H1 (cell line): ENCODE measurements at regions not wholly inside any gene's neighbourhood (a gene's known extent, or its start where the extent isn't known, plus 50 kb on each side); places are given as distances from the start of the nearest gene placed in this dataset.
A peak's percentile ranks its signal among the peaks of the same experiment; 100 is the strongest.

Experiments used
- CTCF ChIA-PET: fragments of 300-600 bp; sonication (Branson Sonifier 250); formaldehyde crosslinking; loops from one replicate; lab custom pipeline; 2021; ENCODE audit not compliant: partially characterized antibody; lab: Charles Lee
- POLR2A ChIA-PET: fragments of 300-600 bp; sonication (Branson Sonifier 250); formaldehyde crosslinking; loops from one replicate; lab custom pipeline; 2021; ENCODE audit warnings: inconsistent platforms; ENCODE audit not compliant: partially characterized antibody; lab: Charles Lee
- DNase-seq, 2 experiments: peaks; one replicate each; pipeline versions ENCODE4 v3.0.0 to v3.0.0-alpha.2; 2010 to 2022; ENCODE audit warnings: low spot score in 2 of 2, low read depth in 1 of 2, mixed read lengths in 1 of 2
- FAIRE-seq: peaks from 2 replicates; lab custom pipeline; 2011; peaks lifted over from hg19 to GRCh38; lab: Jason Lieb, UNC
- H2AFZ ChIP-seq: 2 replicates; pipeline ENCODE4 v1.8.1; 2012; ENCODE audit warnings: low read length, inconsistent platforms
- H2AK5ac ChIP-seq: 2 replicates; pipeline ENCODE4 v1.6.1; 2013; ENCODE audit warnings: low read depth, low read length
- H2BK120ac ChIP-seq: replicated peaks from 2 replicates; pipeline ENCODE3; 2013; ENCODE audit warnings: low read depth, low read length, inconsistent platforms
- H2BK12ac ChIP-seq: 2 replicates; pipeline ENCODE4 v1.6.1; 2013; ENCODE audit warnings: low read depth, low read length
- H2BK15ac ChIP-seq: 2 replicates; pipeline ENCODE4 v1.6.1; 2013; ENCODE audit warnings: low read length
- H2BK20ac ChIP-seq: 2 replicates; pipeline ENCODE4 v1.6.1; 2013; ENCODE audit warnings: low read length
- H2BK5ac ChIP-seq: 2 replicates; pipeline ENCODE4 v1.6.1; 2013; ENCODE audit warnings: low read depth, low read length
- H3K14ac ChIP-seq: 2 replicates; pipeline ENCODE4 v1.6.1; 2013; ENCODE audit warnings: inconsistent platforms; ENCODE audit not compliant: insufficient read length
- H3K18ac ChIP-seq: 2 replicates; pipeline ENCODE4 v1.6.1; 2013; ENCODE audit warnings: low read length; ENCODE audit errors: extremely low read depth
- H3K23ac ChIP-seq: 2 replicates; pipeline ENCODE4 v1.6.1; 2013; ENCODE audit warnings: inconsistent platforms; ENCODE audit not compliant: insufficient read length
- H3K23me2 ChIP-seq: 2 replicates; pipeline ENCODE4 v1.6.1; 2013; ENCODE audit warnings: low read depth, low read length
- H3K27ac ChIP-seq: 2 replicates; pipeline ENCODE4 v1.6.1; 2011; ENCODE audit warnings: low read depth, low read length, inconsistent platforms
- H3K27me3 ChIP-seq, 4 experiments: replicated peaks in 1 of 4; 1 replicate in 1 of 4; 2 replicates in 3 of 4; pipeline versions ENCODE4 v1.6.1 to v1.8.1; 2011 to 2013; ENCODE audit warnings: low read length in 3 of 4, mild to moderate bottlenecking in 3 of 4, inconsistent platforms in 2 of 4, mixed read lengths in 2 of 4, moderate library complexity in 1 of 4; ENCODE audit not compliant: control insufficient read depth in 3 of 4, insufficient read depth in 3 of 4; ENCODE audit errors: extremely low read depth in 1 of 4
- H3K36me3 ChIP-seq, 4 experiments: 2 replicates each; pipeline versions ENCODE4 v1.6.1 to v1.8.1; 2011 to 2013; ENCODE audit warnings: mild to moderate bottlenecking in 4 of 4, low read length in 3 of 4, moderate library complexity in 2 of 4, control low read depth in 1 of 4, inconsistent platforms in 1 of 4; ENCODE audit not compliant: insufficient read depth in 4 of 4, control insufficient read depth in 2 of 4
- H3K4ac ChIP-seq: replicated peaks from 2 replicates; pipeline ENCODE3; 2013; ENCODE audit warnings: low read length, low read depth, mixed read lengths, inconsistent platforms; ENCODE audit not compliant: insufficient read length
- H3K4me1 ChIP-seq, 4 experiments: replicated peaks in 1 of 4; 1 replicate in 1 of 4; 2 replicates in 3 of 4; pipeline versions ENCODE4 v1.6.1 to v1.8.1; 2011 to 2013; ENCODE audit warnings: low read length in 3 of 4, inconsistent platforms in 2 of 4, mixed read lengths in 1 of 4; ENCODE audit not compliant: insufficient read depth in 4 of 4, control insufficient read depth in 3 of 4
- H3K4me2 ChIP-seq, 2 experiments: 2 replicates each; pipeline versions ENCODE4 v1.6.1 to v1.8.1; 2011 to 2013; ENCODE audit warnings: low read depth in 2 of 2, low read length in 2 of 2, control low read depth in 1 of 2, inconsistent platforms in 1 of 2, mild to moderate bottlenecking in 1 of 2; ENCODE audit not compliant: insufficient read depth in 1 of 2
- H3K4me3 ChIP-seq, 4 experiments: fragments of 200-600, 300-600 bp in 1 of 4; sonication (generic), shearing (Covaris generic), sonication (Bioruptor Twin) in 1 of 4; 2 replicates each; pipeline versions ENCODE4 v1.5.1 to v1.8.1; 2011 to 2016; ENCODE audit warnings: low read length in 4 of 4, low read depth in 3 of 4, control low read depth in 2 of 4, inconsistent platforms in 2 of 4, mild to moderate bottlenecking in 2 of 4, mixed read lengths in 1 of 4, moderate library complexity in 1 of 4; ENCODE audit not compliant: insufficient read depth in 2 of 4; ENCODE audit errors: extremely low read depth in 1 of 4
- H3K56ac ChIP-seq: replicated peaks from 2 replicates; pipeline ENCODE3; 2013; ENCODE audit warnings: low read depth, mild to moderate bottlenecking, mixed read lengths, low read length, inconsistent platforms; ENCODE audit not compliant: insufficient read length
- H3K79me1 ChIP-seq: 2 replicates; pipeline ENCODE4 v1.6.1; 2013; ENCODE audit warnings: low read depth, low read length, control low read depth
- H3K79me2 ChIP-seq, 2 experiments: 2 replicates each; pipeline versions ENCODE4 v1.6.1 to v1.8.1; 2012 to 2013; ENCODE audit warnings: low read length in 2 of 2, mild to moderate bottlenecking in 2 of 2, inconsistent platforms in 1 of 2; ENCODE audit not compliant: insufficient read depth in 2 of 2, control insufficient read depth in 1 of 2
- H3K9ac ChIP-seq, 4 experiments: replicated peaks in 1 of 4; 1 replicate in 1 of 4; 2 replicates in 3 of 4; pipeline versions ENCODE4 v1.6.1 to v1.8.1; 2011 to 2013; ENCODE audit warnings: low read depth in 3 of 4, low read length in 3 of 4, control low read depth in 2 of 4, mild to moderate bottlenecking in 2 of 4, moderate library complexity in 2 of 4, inconsistent platforms in 1 of 4; ENCODE audit errors: extremely low read depth in 1 of 4
- H3K9me3 ChIP-seq, 2 experiments: 2 replicates each; pipeline versions ENCODE4 v1.6.1 to v1.8.1; 2012 to 2013; ENCODE audit warnings: mild to moderate bottlenecking in 2 of 2, moderate library complexity in 2 of 2, control low read depth in 1 of 2, inconsistent platforms in 1 of 2, low read depth in 1 of 2, low read length in 1 of 2, mixed read lengths in 1 of 2; ENCODE audit not compliant: insufficient read depth in 2 of 2
- H4K20me1 ChIP-seq, 2 experiments: replicated peaks in 1 of 2; 2 replicates each; pipeline versions ENCODE3 to v1.8.1; 2011 to 2013; ENCODE audit warnings: inconsistent platforms in 2 of 2, low read length in 2 of 2, mild to moderate bottlenecking in 1 of 2; ENCODE audit not compliant: insufficient read depth in 2 of 2, control insufficient read depth in 1 of 2
- H4K5ac ChIP-seq: 2 replicates; pipeline ENCODE4 v1.6.1; 2013; ENCODE audit warnings: low read length, low read depth, mixed read lengths, inconsistent platforms; ENCODE audit not compliant: insufficient read length
- H4K8ac ChIP-seq: 2 replicates; pipeline ENCODE4 v1.8.0; 2013; ENCODE audit warnings: mild to moderate bottlenecking, moderate library complexity, low read length, inconsistent platforms; ENCODE audit not compliant: insufficient read depth; ENCODE audit errors: extremely low read depth
- H4K91ac ChIP-seq: replicated peaks from 2 replicates; pipeline ENCODE3; 2013; ENCODE audit warnings: low read length, mixed read lengths, inconsistent platforms; ENCODE audit not compliant: insufficient read length
- ASH2L ChIP-seq: fragments of 200-600, 300-600 bp; sonication (generic); IDR thresholded peaks from one replicate; pipeline ENCODE4 v1.7.1; 2017; ENCODE audit warnings: low read length
- GABPA ChIP-seq: IDR thresholded peaks from 2 replicates; pipeline ENCODE4 v1.6.1; 2011; ENCODE audit warnings: mild to moderate bottlenecking, low read length, moderate library complexity, borderline replicate concordance; ENCODE audit not compliant: insufficient read depth
- JUN ChIP-seq: IDR thresholded peaks from 2 replicates; pipeline ENCODE4 v1.6.1; 2011; ENCODE audit warnings: low read depth, mild to moderate bottlenecking, improper control_type of control experiment, low read length
- SIN3A ChIP-seq, 2 experiments: IDR thresholded peaks in 1 of 2; conservative IDR thresholded peaks in 1 of 2; 2 replicates each; pipeline ENCODE4 v1.6.1; 2011 to 2012; ENCODE audit warnings: low read length in 2 of 2, improper control_type of control experiment in 1 of 2, low read depth in 1 of 2, mild to moderate bottlenecking in 1 of 2
- WGBS, 2 experiments: shearing (Covaris generic) in 1 of 2; methylation state at CpG; one replicate each; pipeline versions ENCODE4 v1.1.6 to v1.1.7; 2013 to 2015; ENCODE audit warnings: low lambda C conversion rate in 2 of 2, mixed read lengths in 2 of 2, inconsistent platforms in 1 of 2, low coverage in 1 of 2, missing lambda C conversion rate in 1 of 2; ENCODE audit not compliant: insufficient replicate concordance in 2 of 2, insufficient coverage in 1 of 2, insufficient read length in 1 of 2; ENCODE audit errors: extremely low coverage in 1 of 2, missing lambda C conversion rate in 1 of 2; 5-methylcytosine and 5-hydroxymethylcytosine counted together

DNA sequence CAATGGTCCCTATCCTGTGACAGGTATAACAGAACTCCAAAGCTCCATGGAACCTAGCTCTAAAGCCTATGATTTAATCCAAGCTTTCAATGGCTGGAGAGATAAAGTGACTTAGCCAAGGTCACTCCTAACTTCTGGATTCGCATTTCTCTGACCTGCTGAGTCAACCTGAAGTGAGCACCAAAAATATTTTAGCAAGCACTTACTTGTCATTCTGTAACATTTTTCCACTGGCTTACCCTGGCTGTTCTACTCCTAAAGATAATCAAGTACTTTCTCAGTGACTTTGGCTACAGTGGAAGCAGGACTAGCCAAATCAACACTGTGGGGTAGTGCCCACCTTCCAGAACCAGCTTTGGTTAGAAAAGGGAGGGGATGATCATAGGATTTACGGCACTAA is 188.3 kb downstream of the OGFRL1 start:
- H3K27ac ChIP-seq, result peak overlapping the region; percentile 8; the same call in 1 of the 2 replicates
- H3K27me3 ChIP-seq, result no peaks in the 10 kb centered on the region
- no peak overlapping the region for H2BK20ac ChIP-seq
- no peaks in the 10 kb centered on the region for H3K79me2 ChIP-seq
- H3K18ac ChIP-seq, result no peak overlapping the region
- H3K79me1 ChIP-seq, result no peaks in the 10 kb centered on the region
- peaks cover 0 to 4% (median 0%) of the 10 kb centered on the region in 4 experiments; a peak in 1 of 7 replicates for H3K4me1 ChIP-seq
- ChIA-PET POLR2A (no interaction called here), CTCF (interaction anchor here (2.0 kb wide), 1 partner anchor 94 kb away, joined by 4 read pairs; no protein-coding TSS in a partner anchor)
- no peaks in the 10 kb centered on the region for H3K9me3 ChIP-seq
- H3K14ac ChIP-seq, result no peak overlapping the region
- no peak overlapping the region for H2BK120ac ChIP-seq
- H2AFZ ChIP-seq, result peak overlapping the region; percentile 51; the same call in 1 of the 2 replicates
- no peak overlapping the region for H3K9ac ChIP-seq
- no peak overlapping the region for H3K23ac ChIP-seq
- H4K5ac ChIP-seq, result no peak overlapping the region
- no peaks in the 10 kb centered on the region for H3K36me3 ChIP-seq
- H3K4me2 ChIP-seq, result no peak overlapping the region
- no peak overlapping the region for H2AK5ac ChIP-seq
- H4K8ac ChIP-seq, result no peak overlapping the region
- TF ChIP-seq ASH2L (no peak), SIN3A (conservative IDR thresholded peaks at IDR 0.05 in 1 of 2, IDR thresholded peaks at IDR 0.05 in 1 of 2; ENCODE audit: low read depth in 1 of 2, low read length in 2 of 2) (no peak), JUN (no peak), GABPA (no peak)
- no peak overlapping the region for H3K4ac ChIP-seq
- WGBS, 2 experiments, result 84% methylated on average over 2 of the region's 2 CpGs; no CpG with 5 or more reads in 1 of the 2 experiments
- no peak overlapping the region for H3K56ac ChIP-seq
- peaks cover 2% of the 10 kb centered on the region; the same call in 1 of the 2 replicates for H3K23me2 ChIP-seq
- no peaks in the 10 kb centered on the region for H4K20me1 ChIP-seq
- no peak overlapping the region for H2BK5ac ChIP-seq
- FAIRE-seq (no peak), DNase-seq (no peak)
- H2BK15ac ChIP-seq, result no peak overlapping the region
- peak overlapping the region; percentile 78; the same call in 1 of the 2 replicates for H2BK12ac ChIP-seq
- no peak overlapping the region for H3K4me3 ChIP-seq
- no peak overlapping the region for H4K91ac ChIP-seq
